Activated CD4-positive, alpha-beta T cell treated with anti-CD3 and anti-CD28 coated beads for 48 hours (primary cell): ENCODE measurements at regions not wholly inside any gene's neighbourhood (a gene's known extent, or its start where the extent isn't known, plus 50 kb on each side); places are given as distances from the start of the nearest gene placed in this dataset.

ENCODE experiments used
- DNase-seq: peaks from one replicate; pipeline ENCODE4 v3.0.0-alpha.2; 2020

DNA sequence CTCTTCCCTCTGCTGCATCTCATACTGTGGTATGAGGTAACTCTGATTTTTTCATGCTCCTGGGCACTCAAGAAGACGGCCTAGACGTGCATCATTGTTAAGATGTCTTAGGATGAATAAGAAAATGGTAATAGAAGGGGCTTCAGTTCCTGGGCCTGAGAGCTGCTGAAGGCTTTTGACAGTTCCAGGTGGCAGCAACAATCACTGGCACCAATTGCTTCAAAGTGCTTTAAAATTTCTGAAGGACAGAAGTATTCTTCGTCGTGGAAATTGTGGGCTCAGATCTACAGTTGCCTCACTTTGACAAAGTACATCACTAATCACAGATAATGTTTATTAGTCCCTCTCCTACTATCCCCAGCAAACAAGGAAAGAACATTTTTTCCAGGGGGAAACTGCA lies 536.6 kb upstream of the CAMK1G start:
- DNase-seq, result no peak

DNA sequence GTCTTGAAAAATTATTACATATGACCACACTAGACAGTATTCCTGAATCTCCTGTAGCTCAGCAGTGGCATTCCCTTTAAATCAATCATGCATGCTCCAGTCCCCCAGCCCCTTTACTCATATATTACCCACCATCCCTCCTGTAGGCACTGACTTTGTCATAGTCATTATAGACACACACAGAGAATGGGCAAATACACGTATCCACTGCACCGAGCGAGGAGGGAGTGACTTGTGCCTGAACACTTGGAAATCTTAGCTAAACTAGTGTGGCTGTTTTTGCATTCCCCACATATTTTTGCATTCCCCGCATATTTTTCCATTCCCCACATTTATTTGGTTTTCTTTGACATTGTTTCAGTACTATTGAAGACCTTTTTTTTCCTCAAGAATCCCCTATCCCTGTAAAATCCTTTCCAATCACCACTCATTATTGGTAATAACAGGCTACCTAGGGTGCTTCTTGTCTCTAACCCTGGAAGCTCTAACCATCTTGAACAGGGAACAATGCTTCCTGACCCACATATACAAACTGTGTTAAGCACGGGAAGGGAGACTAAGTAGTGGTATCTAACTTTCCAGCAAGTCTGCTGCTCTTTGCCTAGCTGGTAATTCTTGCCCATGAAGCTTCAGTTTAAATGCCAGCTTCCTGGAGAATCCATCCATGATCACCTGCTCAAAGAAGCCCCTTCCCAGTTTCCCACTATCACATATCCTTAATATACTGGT lies 534.4 kb upstream of the CAMK1G start:
- DNase-seq, result no peak

DNA sequence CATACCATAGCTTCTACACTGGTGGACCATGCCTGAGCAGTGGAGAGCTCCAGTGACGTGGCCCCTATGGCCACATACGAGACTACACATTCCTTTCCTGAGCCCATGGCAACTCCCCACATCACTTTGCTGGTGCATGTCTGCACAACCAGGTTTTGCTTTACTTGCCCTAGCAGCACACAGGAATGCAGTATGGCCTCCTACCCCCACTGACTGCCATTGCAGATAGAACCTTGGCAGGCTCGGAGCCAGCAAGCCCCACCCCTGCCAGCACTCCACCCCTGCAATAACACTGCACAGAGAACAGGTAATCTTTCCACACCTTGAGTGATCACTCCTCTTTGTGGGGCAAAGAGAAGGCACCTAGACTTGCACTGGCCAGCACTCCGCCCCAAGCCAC lies 531.9 kb upstream of the CAMK1G start:
- DNase-seq, result no peak

DNA sequence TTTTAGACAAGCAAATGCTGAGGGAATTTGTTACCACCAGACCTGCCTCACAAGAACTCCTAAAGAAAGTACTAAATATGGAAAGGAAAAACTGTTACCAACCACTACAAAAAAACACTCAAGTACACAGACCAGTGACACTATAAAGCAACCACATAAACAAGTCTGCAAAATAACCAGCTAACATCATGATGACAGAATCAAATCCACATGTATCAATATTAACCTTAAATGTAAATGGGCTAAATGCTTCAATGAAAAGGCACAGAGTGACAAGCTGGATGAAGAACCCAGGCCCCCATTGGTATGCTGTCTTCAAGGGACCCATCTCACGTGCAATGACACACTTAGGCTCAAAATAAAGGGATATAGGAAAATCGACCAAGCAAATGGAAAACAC lies 529.9 kb upstream of the CAMK1G start:
- DNase-seq, result no peak

DNA sequence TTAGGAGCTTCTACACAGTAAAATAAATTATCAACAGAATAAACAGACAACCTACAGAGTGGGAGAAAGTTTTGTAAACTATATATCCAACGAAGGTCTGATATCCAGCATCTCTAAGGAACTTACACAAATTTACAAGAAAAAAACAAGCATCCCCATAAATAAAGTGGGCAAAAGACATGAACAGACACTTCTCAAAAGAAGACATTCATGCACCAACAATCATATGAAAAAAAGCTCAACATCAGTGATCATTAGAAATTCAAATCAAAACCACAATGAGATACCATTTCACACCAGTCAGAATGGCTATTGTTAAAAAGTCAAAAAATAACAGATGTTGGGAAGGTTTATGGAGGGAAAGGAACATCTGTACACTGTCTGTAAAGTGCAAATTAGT lies 526.4 kb upstream of the CAMK1G start:
- no peak for DNase-seq

DNA sequence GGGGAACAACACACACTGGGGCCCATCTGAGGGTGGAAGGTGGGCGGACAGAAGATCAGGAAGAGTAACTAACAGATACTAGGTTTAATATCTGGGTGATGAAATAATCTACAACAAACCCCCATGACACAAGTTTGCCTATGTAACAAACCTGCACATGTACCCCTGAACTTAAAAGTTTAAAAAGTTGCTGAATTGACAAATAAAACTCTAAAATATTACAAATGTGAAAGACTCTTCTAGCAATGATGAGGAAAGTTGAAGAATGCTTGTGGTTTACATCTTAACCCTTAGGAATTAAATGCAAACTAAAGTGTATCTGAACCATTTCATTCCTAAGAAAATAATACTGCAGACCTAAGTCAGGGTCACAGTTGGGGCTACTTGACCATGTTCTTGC lies 525.6 kb upstream of the CAMK1G start:
- no peak for DNase-seq

DNA sequence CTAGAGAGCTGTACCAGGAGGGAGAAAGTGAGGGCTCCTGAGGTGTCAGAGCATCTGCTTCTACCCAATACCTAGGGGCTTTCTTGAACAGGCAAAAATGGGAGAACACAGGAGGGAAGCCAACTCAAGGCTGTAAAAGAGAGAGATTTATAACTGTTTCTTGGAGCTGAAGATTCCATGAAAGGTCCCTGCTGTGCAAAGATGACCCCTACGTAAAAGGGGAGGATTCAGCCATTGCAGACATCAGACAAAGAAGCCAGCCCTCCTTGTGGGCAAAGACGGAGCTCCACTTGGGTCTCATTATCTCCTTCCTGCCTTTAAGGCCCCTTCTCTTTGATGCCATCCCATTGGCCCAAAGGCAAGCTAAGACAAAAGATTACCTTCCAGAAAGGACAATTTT lies 524.1 kb upstream of the CAMK1G start:
- no peak for DNase-seq

DNA sequence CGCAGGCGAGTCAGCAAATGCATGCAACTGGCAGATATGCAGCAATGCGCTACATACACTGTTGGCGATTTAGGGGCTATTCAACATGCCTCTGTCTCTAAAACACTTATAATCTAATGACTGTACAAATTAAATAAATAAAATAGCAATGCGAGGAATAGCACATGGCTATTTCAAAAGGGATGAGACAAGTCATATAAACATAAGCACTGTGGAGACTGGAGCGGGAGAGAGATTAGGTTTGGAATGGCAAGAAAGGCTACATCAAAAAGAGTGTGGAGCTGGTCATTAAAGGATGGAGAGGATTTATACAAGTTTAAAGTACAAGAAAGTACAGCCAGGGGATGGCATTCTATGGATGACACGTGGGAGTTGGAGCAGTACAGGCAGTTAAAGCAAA lies 523.5 kb upstream of the CAMK1G start:
- no peak for DNase-seq

DNA sequence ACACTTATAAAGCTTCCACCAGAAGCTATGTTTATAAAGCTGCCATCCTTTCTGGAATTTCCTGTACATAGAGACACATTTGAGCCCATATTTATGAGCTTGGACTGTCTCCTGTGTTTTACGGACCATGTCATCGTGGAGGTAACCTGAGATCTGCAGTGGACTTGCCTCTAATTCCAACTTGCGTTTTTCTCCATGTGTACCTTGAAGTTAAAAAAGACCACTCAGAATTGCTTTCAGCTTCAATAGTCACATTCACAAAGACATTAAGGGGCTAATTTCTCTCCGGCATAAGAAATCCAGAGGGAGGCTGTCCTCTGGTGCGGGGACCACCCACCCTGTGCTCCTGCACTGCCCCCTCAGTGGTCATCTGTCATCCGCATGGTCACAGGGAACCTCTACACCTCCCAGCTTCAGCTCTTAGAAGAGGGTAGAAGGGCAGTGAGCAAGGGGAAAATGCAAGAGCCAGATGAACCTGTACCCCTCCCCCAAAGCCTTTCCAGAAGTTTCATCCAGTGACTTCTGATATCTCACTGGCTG lies 521.4 kb upstream of the CAMK1G start:
- DNase-seq, result no peak

DNA sequence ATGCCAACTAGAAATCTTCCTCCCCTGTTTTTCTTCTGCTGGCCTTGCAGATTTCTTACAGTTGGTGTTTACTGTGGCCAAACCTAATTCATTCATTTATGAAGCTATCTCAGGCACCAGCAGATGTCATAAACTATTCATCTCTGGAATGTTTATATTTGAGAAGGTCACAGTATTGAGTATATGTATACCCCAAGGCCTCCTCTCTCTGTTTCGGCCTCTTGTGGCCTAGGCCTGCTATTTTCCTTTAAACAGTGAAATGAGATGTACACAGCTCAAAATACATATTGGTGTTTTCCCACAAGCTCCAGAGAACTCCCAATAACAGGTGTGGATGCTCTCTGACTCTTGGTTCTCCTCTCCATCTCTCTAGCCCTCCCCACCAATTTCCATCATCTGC lies 520.7 kb upstream of the CAMK1G start:
- no peak for DNase-seq

DNA sequence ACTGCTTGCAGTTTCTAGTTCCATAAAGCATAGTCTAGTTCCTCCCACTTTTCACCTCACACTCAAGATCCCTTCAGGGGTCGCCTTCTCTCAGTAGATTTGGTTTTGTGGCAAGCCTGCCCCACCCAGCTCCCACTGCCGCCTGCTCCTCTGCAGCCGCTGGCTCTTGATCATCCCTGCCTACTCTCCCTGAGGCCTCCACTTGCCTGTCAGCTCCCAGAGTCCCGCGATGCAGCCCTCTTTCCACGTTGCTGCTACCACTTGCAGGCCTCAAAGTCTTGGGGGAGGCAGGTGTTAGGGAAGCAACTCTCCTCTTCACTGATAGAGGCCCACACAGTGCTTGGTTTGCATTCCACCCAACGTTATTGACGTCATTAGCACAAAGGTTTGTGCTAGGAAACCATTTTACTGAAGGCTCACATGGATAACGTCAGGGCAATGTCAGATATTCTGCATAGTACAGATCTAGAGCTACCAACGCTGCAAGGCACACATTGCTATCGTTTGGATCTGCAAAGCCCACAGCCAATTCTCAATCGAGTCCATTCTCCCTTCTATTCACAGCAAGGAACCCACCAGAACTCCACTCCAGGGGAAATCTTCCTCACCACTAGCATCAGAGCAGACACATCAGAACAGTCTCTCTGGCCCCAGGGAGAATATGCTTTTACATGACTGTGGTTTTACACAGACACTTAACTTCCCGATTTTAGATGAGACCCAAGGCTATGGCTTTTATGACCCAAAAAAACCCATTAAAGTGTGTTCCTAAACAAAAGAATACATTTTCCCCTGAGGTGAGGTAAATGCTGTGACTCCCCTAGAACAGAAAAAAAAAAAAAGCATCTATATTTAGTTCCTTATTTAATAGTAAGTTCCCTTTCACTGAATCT lies 519.5 kb upstream of the CAMK1G start:
- DNase-seq, result no peak

DNA sequence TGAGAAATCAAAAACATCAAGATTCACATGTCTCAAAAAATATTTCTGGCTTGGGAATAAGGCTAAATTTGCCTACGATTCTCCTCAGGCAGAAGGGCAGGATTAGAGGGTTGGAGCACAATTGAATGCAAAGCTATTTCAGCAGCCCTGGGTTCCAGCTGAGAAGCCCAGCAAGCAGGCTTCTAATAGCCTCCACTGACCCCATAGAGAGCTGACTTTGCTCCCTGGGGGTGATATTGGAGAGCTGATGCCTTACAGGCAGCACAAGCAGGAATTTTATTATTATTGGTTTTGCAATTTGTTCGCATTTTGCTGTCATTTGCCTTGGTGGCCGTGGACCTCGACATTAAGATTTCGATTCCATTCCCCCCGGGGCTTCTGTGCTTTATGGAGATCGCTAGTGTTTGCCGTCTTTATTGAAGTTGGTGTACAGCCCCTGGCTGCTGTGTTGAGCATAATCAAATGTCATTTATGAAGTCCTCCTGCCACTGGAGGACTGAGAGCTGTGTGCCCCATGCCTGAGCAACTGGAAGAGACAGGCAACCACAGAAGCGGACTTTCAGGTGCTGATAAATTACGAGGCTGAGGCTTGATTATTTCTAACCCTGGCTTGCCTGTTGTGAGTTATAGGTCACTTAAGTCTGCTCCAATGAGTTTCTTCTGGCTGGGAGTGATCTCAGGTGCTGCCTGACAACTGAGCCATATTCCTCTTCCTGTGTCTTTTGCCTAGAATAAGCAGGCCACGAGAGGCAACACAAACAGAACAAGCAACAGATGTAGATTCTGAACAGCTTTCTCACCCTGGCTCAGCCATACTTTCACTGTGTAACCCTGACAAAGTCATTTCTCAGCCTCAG lies 518.4 kb upstream of the CAMK1G start:
- DNase-seq, result no peak

DNA sequence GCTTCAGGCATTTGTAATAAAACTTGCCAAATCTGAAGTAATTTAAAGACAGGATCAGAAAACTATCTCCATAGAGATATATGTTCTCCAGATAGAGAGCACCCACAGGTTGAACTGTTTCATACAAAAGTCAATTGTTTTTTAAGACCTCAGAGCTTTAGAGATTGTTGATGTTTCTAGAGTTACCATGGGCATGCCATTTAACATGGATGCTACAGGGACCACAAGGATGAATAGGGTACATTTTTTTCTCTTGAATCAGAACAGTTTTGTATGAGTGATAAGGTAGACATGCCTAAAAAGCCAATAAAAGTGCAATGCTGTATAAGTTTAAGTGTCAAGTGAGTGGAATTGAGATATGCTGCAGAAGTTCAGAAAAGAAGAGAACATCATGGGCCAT lies 511.0 kb upstream of the CAMK1G start:
- no peak for DNase-seq

DNA sequence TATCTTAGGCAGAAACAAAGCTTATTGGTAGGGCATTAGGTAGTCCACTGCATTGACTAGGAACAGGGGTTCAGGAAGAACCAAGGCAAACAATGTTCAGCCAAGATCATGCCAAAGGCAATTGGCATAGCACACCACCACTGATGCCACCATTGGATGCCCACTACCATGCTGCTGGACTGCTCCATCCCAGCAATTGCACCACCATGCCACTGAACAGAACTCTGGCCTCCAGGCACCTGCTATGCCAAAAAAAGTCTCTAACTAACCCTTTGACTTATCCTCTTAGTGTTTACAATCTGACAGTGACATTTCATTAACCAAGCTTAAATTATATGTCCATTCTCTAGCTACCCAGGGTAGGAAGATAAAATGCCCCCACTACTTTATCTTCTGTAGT lies 509.6 kb upstream of the CAMK1G start:
- DNase-seq, result no peak

DNA sequence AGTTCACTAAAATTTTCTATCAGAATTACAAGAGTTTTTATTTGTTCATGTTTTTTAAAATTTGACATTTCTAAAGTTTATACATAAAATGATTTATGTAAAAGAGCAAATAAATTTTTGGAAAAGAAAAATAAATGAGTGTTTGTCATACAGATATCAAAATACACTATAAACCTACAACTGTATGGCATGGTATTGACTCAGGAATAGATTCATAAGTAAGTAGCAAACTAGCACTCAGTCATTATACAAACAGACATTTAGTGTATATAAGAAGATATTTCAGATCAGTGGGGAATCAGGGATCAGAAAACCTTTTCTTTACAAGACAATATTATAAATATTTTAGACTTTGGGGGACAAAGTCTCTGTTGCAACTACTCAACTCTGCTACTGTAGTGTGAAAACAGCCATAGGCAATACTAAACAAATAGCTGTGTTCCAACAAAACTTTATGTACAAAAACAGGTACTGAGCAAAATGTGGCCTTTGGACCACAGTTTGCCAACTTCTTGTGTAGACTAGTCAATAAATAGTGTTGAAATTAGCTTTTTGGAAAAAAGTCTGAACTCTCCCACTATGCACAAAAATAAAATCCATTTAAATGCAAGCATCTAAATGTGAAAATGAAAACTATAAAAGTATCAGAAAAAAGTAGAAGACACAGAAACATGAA lies 508.8 kb upstream of the CAMK1G start:
- DNase-seq, result no peak

DNA sequence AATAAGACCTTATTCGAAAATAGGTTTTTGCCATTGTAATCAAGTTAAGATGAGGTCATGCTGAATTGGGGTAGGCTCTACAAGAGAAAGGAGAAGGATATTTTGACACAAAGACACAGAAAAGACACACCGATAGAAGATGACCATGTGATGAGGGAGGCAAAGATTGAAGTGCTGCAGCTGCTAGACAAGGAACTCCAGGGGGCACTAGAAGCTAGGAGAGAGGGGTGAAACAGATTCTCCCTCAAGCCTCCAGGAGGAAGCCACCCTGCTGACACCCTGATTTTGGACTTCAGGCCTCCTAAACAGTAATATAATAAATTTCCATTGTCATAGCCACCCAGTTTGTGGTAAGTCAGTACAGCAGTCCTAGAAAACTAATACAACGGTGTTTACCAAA lies 506.8 kb upstream of the CAMK1G start:
- DNase-seq, result no peak

DNA sequence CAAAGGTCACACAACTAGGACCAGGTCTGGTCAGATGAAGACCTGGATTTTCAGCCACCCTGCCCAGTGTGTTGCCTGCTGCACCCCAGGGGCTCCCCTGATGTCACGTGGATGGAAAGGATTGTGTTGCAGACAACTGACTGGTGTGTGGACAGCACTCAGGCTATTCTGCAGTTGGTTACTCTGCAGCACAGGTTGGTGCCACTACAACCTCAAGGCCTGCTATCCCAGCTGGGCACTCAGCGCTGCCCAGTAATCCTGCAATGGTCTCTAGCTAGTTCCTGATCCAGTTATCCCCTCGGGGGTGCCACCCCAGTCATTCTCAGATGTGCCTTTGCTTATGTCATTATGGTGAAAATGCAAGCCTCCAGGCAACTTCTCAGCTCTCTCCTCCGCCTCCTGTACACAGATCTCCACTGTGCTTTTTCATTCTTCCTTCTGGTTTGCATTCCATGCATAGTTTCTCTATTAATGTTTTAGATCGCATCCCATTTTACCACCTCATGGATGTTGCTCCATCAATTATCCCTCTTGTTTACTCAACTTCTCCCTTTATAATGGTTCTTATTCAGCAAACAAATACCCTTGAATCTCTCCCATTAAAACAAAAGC lies 503.2 kb upstream of the CAMK1G start:
- DNase-seq, result no peak

DNA sequence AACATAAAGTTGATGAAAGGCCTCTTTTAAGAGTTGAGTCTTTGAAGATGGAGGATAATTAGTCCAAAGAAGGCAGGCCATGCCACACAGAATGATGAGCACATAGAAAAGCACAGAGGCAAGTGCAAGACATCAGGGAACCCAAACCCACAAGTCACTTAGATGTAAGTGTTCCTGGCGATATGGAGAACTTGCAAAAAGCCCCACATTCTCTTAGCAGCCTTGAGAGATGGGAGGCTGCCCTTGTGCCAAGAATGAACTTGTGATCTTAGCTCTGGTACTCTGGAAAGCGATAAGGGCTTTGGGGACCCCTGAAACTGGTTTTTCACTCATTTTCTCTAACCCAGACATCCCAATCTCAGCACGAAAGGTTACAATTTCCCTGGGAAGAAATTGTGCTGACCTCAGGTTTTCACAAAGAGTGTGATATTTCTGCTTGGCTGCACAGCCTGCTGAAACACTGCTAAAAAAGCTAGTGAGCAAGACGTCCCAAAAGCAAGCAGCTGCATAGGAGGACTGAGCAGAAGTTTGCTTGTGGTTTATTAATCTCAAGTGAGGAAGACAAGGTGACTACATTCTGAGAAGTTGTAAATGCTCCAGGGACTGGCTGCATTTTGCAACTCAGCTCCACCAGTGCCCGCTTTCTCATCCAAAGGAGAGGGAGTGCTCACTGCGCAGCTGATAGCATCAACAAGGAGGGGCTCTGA lies 496.9 kb upstream of the CAMK1G start:
- DNase-seq, result no peak

DNA sequence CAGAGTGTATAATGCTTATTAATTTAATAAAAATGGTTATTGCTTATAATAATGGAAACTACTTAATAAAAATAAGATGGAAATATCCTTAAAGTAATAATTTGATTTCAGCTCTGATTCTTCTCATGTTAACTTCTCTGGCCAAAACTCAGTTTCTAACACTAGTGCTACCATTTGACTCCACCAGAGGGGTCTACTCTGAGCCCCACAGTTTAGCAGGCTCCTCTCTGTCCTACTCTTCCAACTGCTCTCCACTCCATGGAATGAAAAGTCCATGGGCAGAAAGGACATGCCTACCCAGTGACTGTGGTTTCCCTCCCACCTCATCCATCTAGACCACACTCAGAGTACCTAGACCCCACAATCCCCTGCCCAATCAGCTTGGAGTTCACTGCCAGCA lies 489.1 kb upstream of the CAMK1G start:
- DNase-seq, result no peak

DNA sequence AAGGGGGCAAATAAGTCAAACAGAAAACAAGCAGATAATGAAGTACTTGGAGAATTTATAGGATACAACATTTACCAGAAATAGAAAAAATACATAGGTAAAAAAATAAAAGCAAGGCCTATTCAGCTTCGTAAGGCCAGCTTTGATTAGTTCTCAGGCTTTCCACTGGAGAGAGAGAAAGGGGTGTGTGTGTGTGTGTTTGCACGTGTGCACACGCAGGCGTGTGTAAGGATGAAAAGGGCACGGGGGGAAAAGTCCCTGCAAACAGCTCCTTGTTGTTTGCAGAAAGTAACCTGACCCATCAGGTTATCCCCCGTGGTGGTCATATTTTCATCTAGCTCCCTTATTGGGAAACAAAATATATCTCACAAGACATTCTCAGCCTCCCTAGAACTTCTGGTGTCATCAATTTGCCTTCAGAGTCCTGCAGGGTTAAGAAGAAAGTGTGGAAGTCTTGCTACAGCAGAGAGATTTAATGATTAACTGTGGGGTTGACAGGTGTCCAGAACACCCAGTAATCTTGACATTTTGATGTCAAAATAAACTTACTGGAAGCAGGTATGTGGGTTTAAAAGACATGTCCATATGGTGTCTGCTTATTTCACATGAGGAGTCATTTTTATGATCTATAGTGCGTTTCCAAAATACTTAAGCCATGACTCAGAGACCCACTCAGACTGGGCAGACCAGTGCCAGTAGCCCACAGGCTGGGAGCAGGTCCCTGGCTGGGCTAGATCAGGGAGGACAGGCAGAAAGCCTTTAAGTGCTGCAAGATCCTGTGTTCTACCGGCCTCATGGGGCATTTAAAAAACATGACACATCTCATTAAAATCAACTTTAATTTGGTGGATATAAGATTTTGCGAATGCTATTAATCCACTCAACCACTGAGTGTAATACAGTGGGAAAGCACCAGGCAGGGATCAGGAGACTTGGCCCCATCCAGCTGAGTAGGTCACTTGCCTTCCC lies 487.6 kb upstream of the CAMK1G start:
- no peak for DNase-seq
